Colonic mucosa (tissue), 4 donors: ENCODE measurements at regions not wholly inside any gene's neighbourhood (a gene's known extent, or its start where the extent isn't known, plus 50 kb on each side); places are given as distances from the start of the nearest gene placed in this dataset.

Experiments used
- DNase-seq: peaks from one replicate; pipeline ENCODE4 v3.0.0-alpha.2; 2020
- H3K27ac ChIP-seq: fragments of 200-600 bp; one replicate; pipeline ENCODE4 v1.8.0; 2021
- H3K27me3 ChIP-seq: fragments of 200-600 bp; one replicate; pipeline ENCODE4 v1.8.0; 2021
- H3K36me3 ChIP-seq: fragments of 200-600 bp; one replicate; pipeline ENCODE4 v1.8.0; 2021
- H3K4me1 ChIP-seq: fragments of 200-600 bp; one replicate; pipeline ENCODE4 v1.8.0; 2021; ENCODE audit warnings: mild to moderate bottlenecking
- H3K4me3 ChIP-seq: fragments of 200-600 bp; one replicate; pipeline ENCODE4 v1.8.0; 2021
- H3K9ac ChIP-seq, 2 donors: one replicate each; pipeline ENCODE4 v1.7.0; 2013; ENCODE audit warnings: control low read depth in 2 of 2, low read depth in 2 of 2, low read length in 2 of 2
- H3K9me3 ChIP-seq: fragments of 200-600 bp; one replicate; pipeline ENCODE4 v1.8.0; 2021
- CTCF ChIP-seq: fragments of 200-600 bp; IDR thresholded peaks from one replicate; pipeline ENCODE4 v1.8.0; 2022; ENCODE audit warnings: antibody characterized with exemption, mild to moderate bottlenecking
- intact Hi-C: fragments of 100-400 bp; cut with DNase I; formaldehyde crosslinking; loops from one replicate; pipeline ENCODE4 v1.14.1; 2022
- donor health status: healthy.
- donor health status: DM: no; HTN: no; CAD: no.
- donor health status: DM: no; HTN: no; CAD: no.

DNA sequence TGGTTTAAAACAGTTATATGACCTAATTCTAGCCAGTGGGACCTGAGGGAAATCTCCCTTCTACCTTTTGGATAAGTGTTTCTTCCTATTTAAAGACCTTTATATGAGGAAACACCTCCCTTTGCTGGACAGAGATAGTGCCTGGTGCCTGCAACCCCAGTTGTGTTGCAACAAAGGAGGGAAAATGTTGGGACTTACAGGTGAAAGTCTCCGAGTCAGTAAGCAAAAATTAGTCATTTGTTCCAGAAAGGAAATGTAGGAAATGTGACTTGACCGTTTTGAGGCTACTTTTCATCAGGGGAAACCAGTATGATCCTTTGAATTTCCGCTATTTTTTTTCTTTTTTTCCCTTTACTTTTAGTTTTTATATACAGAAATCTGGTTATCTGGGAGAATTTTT, 165.5 kb downstream of the DKK1 start:
- H3K4me3 ChIP-seq: no peak overlapping the region
- intact Hi-C loops: no loop called here
- no peak for TF ChIP-seq CTCF
- no peaks in the 10 kb centered on the region for H3K9me3 ChIP-seq
- no peaks in the 10 kb centered on the region for H3K27me3 ChIP-seq
- H3K27ac ChIP-seq: no peak overlapping the region
- no peaks in the 10 kb centered on the region for H3K36me3 ChIP-seq
- DNase-seq: no peak
- H3K4me1 ChIP-seq: no peaks in the 10 kb centered on the region
- H3K9ac ChIP-seq: no peak overlapping the region

DNA sequence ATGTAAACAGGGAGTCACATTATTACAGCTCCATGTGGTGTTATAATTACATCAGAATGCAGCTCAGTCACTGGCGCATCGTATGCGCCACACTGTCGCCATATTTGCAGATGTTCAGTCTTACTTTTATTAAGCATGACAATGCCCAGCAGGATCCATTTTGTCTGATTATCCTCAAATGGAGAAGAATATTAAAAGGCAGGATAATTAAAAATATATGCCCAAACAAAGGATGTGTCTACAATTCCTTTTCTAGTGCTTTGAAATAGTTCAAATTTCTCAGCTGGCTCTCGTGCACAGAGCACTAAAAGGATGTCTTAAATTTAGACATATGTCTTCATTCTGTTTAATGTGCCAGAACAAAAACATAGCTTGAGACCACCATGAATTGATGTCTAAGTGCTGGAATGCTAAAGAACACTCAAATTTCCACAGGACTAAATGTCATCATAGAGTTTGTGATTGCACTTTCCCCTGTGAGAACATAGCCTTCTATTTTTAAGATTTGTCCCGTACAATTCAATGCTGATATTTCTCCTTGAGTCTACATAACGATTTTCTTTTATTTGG, 168.0 kb downstream of the DKK1 start:
- TF ChIP-seq CTCF: no peak
- DNase-seq: no peak
- Histone ChIP-seq H3K4me1 (no peaks in the 10 kb centered on the region), H3K9ac (no peak overlapping the region), H3K4me3 (no peak overlapping the region), H3K27me3 (no peaks in the 10 kb centered on the region), H3K27ac (no peak overlapping the region), H3K36me3 (no peaks in the 10 kb centered on the region), H3K9me3 (no peaks in the 10 kb centered on the region)
- intact Hi-C loops: no loop called here

DNA sequence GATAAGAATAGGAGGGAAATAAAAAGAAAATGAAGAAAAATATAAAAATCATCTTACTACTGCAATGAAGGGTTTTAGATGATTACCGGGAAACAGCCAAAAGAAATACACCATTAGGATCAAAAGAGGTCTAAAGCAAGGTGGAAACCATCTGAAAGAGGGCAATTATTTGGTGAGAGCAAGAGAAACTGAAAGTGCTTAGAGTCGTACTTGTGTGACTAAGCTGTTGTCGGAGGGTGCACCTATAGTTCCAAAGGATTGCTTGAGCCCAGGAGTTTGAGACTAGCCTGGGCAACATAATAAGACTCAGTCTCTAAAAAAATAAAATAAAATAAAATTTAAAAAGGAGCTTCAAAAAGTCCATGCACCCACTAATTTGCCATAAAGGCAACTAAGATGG, 169.5 kb downstream of the DKK1 start:
- Histone ChIP-seq H3K27me3 (no peaks in the 10 kb centered on the region), H3K36me3 (no peaks in the 10 kb centered on the region), H3K9me3 (no peaks in the 10 kb centered on the region), H3K27ac (no peak overlapping the region), H3K4me1 (no peaks in the 10 kb centered on the region), H3K4me3 (no peak overlapping the region), H3K9ac (no peak overlapping the region)
- intact Hi-C loops: no loop called here
- TF ChIP-seq CTCF: no peak
- DNase-seq: no peak

GRCh38 chr10:52484206-52485065, 170.4 kb downstream of the DKK1 start:
- Histone ChIP-seq H3K9me3 (no peaks in the 10 kb centered on the region), H3K9ac (no peak overlapping the region), H3K4me1 (no peaks in the 10 kb centered on the region), H3K4me3 (no peak overlapping the region), H3K27ac (no peak overlapping the region), H3K36me3 (no peaks in the 10 kb centered on the region), H3K27me3 (no peaks in the 10 kb centered on the region)
- intact Hi-C loops: loop anchor here (5.0 kb wide), 1 partner anchor 177 kb away; no protein-coding TSS in a partner anchor
- no peak for TF ChIP-seq CTCF
- DNase-seq: no peak

GRCh38 chr10:52485462-52485861, 171.4 kb downstream of the DKK1 start:
- no peak overlapping the region for H3K9ac ChIP-seq
- no peaks in the 10 kb centered on the region for H3K9me3 ChIP-seq
- DNase-seq: no peak
- intact Hi-C loops: loop anchor here (5.0 kb wide), 1 partner anchor 178 kb away; no protein-coding TSS in a partner anchor
- H3K27ac ChIP-seq: no peak overlapping the region
- H3K27me3 ChIP-seq: no peaks in the 10 kb centered on the region
- no peak overlapping the region for H3K4me3 ChIP-seq
- no peaks in the 10 kb centered on the region for H3K36me3 ChIP-seq
- no peak for TF ChIP-seq CTCF
- H3K4me1 ChIP-seq: no peaks in the 10 kb centered on the region
